ENCODE measurements at regions not wholly inside any gene's neighbourhood (a gene's known extent, or its start where the extent isn't known, plus 50 kb on each side); places are given as distances from the start of the nearest gene placed in this dataset.

DNA sequence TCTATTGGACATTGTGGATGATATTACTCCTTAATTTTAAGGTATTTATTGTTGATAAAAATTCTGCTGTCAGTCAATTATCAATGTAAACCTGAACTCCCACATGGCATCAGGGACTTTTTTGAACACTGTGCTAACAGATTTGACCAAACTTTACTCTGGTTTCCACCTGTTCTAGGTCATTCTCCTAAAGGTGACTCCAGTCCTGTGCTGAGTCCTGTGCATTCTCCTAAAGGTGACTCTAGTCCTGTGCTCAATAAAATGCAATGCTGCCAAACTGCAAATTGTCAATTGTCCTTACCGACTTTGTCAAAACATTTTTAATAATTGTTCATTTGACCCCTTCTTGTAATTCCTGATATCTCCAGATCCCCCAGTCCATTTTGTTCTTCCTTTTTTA, 408.4 kb upstream of the EPHA7 start:
- Histone ChIP-seq H3K27ac (no peak overlapping the region), H3K36me3 (replicated peaks) (no peaks in the 10 kb centered on the region), H3K4me3 (ENCODE audit: low read depth, low read length) (no peak overlapping the region), H3K27me3 (replicated peaks) (no peaks in the 10 kb centered on the region)
- in situ Hi-C loops (cut with HindIII; ENCODE audit: low pct_ligation_motif_present, low sequenced_read_pairs) = no loop called here
- TF ChIP-seq, protein P1, sequence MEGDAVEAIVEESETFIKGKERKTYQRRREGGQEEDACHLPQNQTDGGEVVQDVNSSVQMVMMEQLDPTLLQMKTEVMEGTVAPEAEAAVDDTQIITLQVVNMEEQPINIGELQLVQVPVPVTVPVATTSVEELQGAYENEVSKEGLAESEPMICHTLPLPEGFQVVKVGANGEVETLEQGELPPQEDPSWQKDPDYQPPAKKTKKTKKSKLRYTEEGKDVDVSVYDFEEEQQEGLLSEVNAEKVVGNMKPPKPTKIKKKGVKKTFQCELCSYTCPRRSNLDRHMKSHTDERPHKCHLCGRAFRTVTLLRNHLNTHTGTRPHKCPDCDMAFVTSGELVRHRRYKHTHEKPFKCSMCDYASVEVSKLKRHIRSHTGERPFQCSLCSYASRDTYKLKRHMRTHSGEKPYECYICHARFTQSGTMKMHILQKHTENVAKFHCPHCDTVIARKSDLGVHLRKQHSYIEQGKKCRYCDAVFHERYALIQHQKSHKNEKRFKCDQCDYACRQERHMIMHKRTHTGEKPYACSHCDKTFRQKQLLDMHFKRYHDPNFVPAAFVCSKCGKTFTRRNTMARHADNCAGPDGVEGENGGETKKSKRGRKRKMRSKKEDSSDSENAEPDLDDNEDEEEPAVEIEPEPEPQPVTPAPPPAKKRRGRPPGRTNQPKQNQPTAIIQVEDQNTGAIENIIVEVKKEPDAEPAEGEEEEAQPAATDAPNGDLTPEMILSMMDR (IDR thresholded peaks at IDR 0.05; ENCODE audit: low read depth, low read length, missing control alignments) = no peak
- DNase-seq = no peak

DNA sequence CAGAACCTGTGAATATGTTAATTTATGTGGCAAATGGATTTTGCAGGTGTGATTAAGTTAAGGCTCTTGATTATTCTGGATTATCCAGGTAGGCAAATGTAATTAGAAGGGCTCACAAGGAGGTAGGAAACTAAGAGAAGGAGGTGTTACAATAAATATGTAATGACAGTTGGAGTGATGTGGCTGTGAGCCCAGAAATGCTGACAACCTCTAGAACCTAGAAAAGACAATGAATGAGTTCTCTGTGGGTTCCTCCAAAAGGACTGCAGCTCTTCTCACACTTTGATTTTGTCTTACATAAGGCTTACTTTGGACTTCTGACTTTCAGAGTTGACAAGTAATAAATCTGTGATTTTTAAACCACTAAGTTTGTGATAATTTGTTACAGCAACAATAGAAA, 406.6 kb upstream of the EPHA7 start:
- in situ Hi-C loops (cut with HindIII; ENCODE audit: low pct_ligation_motif_present, low sequenced_read_pairs) = no loop called here
- no peak overlapping the region for H3K4me3 ChIP-seq (ENCODE audit: low read depth, low read length)

DNA sequence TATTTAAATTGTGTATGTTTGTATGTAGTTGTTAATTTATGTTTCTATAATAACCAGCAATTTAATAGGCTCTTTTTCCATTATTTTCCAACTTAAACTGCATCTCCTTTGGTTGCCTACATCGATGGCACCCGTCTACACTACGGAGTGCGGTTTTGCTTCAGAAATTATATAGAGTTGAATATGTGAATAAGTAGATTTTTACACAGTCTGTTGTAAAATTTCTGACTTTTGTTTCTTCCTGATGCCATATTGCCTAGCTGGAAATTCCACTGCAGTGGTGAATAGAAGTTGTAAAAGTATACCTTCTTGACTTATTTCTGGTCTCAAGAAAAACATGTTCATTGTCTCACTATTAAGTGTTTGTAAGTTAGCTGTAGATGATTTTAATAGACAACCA, 404.1 kb upstream of the EPHA7 start:
- no peak for DNase-seq
- Histone ChIP-seq H3K4me3 (ENCODE audit: low read depth, low read length) (no peak overlapping the region), H3K27me3 (replicated peaks) (no peaks in the 10 kb centered on the region), H3K36me3 (replicated peaks) (no peaks in the 10 kb centered on the region), H3K27ac (no peak overlapping the region)
- TF ChIP-seq, protein P1 (IDR thresholded peaks at IDR 0.05; ENCODE audit: low read depth, low read length, missing control alignments) = no peak
- in situ Hi-C loops (cut with HindIII; ENCODE audit: low pct_ligation_motif_present, low sequenced_read_pairs) = no loop called here

More for the DNA sequence above, 406.6 kb upstream of the EPHA7 start:
- Histone ChIP-seq H3K36me3 (replicated peaks) (no peaks in the 10 kb centered on the region), H3K27ac (no peak overlapping the region), H3K27me3 (replicated peaks) (no peaks in the 10 kb centered on the region)
- DNase-seq = no peak
- TF ChIP-seq, protein P1 (IDR thresholded peaks at IDR 0.05; ENCODE audit: low read depth, low read length, missing control alignments) = no peak

DNA sequence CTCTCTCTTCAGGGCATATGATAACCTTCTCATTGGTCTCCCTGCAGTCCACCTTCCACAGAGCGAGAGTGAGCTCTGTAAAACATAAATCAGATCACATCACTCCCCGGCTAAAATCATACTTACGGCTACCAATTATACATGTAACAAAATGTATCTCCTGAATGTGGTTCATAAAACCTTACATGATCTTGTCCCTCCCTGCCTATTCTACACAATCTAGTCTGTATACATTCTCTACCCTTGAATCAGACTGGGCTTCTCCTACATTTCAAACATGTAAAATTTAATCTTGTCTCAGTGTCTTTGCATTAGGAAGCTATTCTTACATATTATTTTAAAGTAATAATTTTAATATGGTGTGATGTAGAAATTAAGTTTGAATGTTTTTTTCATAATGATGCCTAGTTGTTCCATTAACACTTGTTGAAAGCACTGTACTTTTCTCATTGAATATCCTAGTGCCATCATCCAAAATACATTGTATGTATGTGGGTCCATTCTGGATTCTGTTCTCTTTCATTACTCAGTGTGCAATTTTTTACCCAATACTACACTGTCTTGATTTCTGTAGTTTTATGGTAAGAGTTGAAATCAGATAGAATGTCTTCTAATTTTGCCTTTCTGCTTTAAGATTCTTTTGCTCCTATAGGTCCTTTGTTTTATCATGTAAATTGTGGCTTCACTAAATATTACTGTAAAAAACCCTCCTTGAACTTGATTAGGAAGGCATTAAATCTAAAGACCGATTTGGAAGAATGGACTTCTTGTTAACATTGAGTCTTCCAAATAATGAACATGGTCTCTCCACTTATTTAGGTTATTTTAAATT, 403.3 kb upstream of the EPHA7 start:
- no peak overlapping the region for H3K4me3 ChIP-seq (ENCODE audit: low read depth, low read length)
- TF ChIP-seq, protein P1 (IDR thresholded peaks at IDR 0.05; ENCODE audit: low read depth, low read length, missing control alignments) = no peak
- in situ Hi-C loops (cut with HindIII; ENCODE audit: low pct_ligation_motif_present, low sequenced_read_pairs) = no loop called here
- DNase-seq = no peak
- no peaks in the 10 kb centered on the region for H3K36me3 ChIP-seq (replicated peaks)
- no peaks in the 10 kb centered on the region for H3K27me3 ChIP-seq (replicated peaks)
- no peak overlapping the region for H3K27ac ChIP-seq

DNA sequence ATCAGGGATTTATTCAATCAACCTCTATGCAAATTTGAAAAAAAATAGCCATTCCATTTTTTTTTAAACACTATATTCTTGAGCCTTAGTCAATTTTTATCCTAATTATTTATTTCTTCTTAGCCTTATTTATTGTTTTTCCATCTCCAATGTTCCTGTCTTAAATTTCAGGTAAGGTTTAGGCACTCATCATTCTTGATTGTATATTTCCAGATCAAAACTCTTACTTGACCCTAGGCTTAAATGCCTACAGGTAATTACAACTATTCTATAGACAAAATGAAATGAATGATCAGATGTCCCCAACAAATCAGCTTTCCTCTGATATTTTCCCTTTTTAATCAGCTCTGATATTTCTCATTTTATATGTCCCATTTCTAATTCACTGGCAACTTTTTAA, 402.6 kb upstream of the EPHA7 start:
- Histone ChIP-seq H3K27me3 (replicated peaks) (no peaks in the 10 kb centered on the region), H3K27ac (no peak overlapping the region), H3K36me3 (replicated peaks) (no peaks in the 10 kb centered on the region), H3K4me3 (ENCODE audit: low read depth, low read length) (no peak overlapping the region)
- no peak for DNase-seq
- TF ChIP-seq, protein P1 (IDR thresholded peaks at IDR 0.05; ENCODE audit: low read depth, low read length, missing control alignments) = no peak
- in situ Hi-C loops (cut with HindIII; ENCODE audit: low pct_ligation_motif_present, low sequenced_read_pairs) = no loop called here

All from brain microvascular endothelial cell (primary cell).